Activated CD4-positive, alpha-beta memory T cell treated with anti-CD3 and anti-CD28 coated beads, Interleukin-2, amount 10 ng/mL, durations not matched to agents 7 days and 5 days (primary cell): ENCODE measurements at regions not wholly inside any gene's neighbourhood (a gene's known extent, or its start where the extent isn't known, plus 50 kb on each side); places are given as distances from the start of the nearest gene placed in this dataset.

Experiments used
- CTCF ChIA-PET: fragments of 350-600 bp; sonication (Branson Sonifier 250); formaldehyde crosslinking; loops from one replicate; lab custom pipeline; 2021; ENCODE audit warnings: antibody characterized with exemption, inconsistent platforms; lab: Charles Lee
- POLR2A ChIA-PET: fragments of 350-600 bp; sonication (Branson Sonifier 250); formaldehyde crosslinking; loops from one replicate; lab custom pipeline; 2021; ENCODE audit warnings: antibody characterized with exemption; lab: Charles Lee
- DNase-seq: peaks from one replicate; pipeline ENCODE4 v3.0.0-alpha.2; 2020
- H3K27ac Mint-ChIP-seq: one replicate; pipeline ENCODE4 v1.8.0; 2021; ENCODE audit warnings: mild to moderate bottlenecking, mixed read lengths
- H3K27me3 Mint-ChIP-seq: one replicate; pipeline ENCODE4 v1.8.0; 2021; ENCODE audit warnings: mixed read lengths
- H3K36me3 Mint-ChIP-seq: one replicate; pipeline ENCODE4 v1.8.0; 2021; ENCODE audit warnings: low read depth, mixed read lengths
- H3K4me1 Mint-ChIP-seq: one replicate; pipeline ENCODE4 v1.8.0; 2021; ENCODE audit warnings: mixed read lengths
- H3K4me3 Mint-ChIP-seq: one replicate; pipeline ENCODE4 v1.8.0; 2021; ENCODE audit warnings: mild to moderate bottlenecking, mixed read lengths
- H3K9me3 Mint-ChIP-seq: one replicate; pipeline ENCODE4 v1.8.0; 2021; ENCODE audit warnings: mixed read lengths

DNA sequence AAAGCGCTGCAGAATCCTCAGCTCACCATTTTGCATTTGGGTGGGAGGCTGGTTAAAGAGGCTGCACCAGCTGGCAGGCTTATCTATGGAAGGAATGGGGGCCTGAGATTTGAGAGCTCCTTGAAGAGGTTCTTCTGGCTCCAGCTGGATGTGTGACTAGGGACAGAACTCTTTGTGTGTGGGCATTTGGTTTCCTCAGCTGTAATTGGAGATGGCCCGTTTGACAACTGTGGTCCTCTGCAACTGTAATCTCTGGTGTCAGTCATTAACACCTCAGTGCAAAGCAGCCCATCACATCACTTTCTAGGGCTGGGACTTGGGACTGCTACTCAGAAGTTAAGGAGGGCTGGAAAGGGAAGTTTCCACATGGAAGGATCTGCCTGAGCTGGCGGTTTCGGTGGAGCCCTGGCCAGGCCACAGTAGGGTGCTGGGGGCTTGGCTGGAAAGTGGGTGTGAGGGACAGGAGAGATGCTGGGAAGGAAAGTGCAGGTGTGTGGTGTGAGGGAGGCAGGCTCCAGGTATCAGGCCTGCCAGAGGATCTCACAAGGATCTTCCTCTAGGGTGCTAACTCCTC, 193.8 kb downstream of the GADD45G start:
- Mint-ChIP-seq H3K9me3 (no peaks in the 10 kb centered on the region), H3K4me1 (no peaks in the 10 kb centered on the region), H3K4me3 (no peak overlapping the region), H3K36me3 (no peaks in the 10 kb centered on the region), H3K27ac (no peak overlapping the region), H3K27me3 (peaks cover 11% of the 10 kb centered on the region)
- CTCF ChIA-PET: interaction anchor here (1.0 kb wide), 1 partner anchor 205 kb away, joined by 3 read pairs; no protein-coding TSS in a partner anchor
- POLR2A ChIA-PET: no interaction called here
- DNase-seq: no peak

DNA sequence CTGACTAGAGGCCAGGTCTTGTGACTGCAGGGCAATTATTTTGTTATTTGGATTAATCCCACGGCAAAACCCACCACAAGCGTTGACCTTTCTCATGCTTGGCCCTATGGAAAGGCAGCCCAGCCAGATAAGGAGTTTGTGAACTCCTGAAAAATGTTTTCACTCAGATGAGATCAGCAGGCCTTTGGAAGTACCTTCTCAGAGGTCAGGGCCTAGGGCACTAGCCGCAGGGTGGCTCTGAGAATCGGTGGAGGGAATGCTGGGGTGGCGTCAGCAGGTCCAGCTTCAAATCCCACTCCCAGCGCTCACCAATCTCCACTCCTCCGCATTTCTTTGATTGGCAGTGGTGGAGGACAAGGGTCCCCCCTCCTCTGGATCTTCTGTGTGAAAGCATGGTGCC, 194.4 kb downstream of the GADD45G start:
- ChIA-PET POLR2A (no interaction called here), CTCF (interaction anchor here (1.0 kb wide), 1 partner anchor 206 kb away, joined by 3 read pairs; no protein-coding TSS in a partner anchor)
- Mint-ChIP-seq H3K27me3 (peaks cover 17% of the 10 kb centered on the region), H3K27ac (no peak overlapping the region), H3K4me3 (no peak overlapping the region), H3K36me3 (no peaks in the 10 kb centered on the region), H3K9me3 (no peaks in the 10 kb centered on the region), H3K4me1 (no peaks in the 10 kb centered on the region)
- DNase-seq: no peak

DNA sequence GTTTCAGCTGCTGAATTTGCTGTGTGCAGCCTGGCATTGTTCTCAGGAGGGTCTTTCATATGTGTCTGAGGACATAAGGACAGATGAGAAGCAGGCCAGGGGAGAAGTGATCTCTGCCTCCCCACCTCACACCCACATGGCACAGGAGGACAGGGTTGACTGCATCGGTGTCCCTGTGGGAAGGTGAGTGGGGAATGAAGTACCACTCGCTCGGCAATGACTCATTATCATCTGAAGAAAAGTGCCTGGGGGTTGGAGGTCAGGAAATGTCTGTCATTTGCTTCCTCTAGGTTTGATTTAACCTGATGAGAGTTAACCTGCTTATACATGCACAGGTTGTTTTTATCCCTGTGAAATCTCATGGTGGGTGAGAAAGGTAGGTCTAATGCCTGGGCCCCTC, 195.0 kb downstream of the GADD45G start:
- ChIA-PET POLR2A (no interaction called here), CTCF (interaction anchor here (1.0 kb wide), 1 partner anchor 206 kb away, joined by 3 read pairs; no protein-coding TSS in a partner anchor)
- no peak for DNase-seq
- no peak overlapping the region for H3K4me3 Mint-ChIP-seq
- no peak overlapping the region for H3K27ac Mint-ChIP-seq
- peaks cover 18% of the 10 kb centered on the region for H3K27me3 Mint-ChIP-seq
- H3K4me1 Mint-ChIP-seq: peaks cover 3% of the 10 kb centered on the region
- no peaks in the 10 kb centered on the region for H3K36me3 Mint-ChIP-seq
- no peaks in the 10 kb centered on the region for H3K9me3 Mint-ChIP-seq

DNA sequence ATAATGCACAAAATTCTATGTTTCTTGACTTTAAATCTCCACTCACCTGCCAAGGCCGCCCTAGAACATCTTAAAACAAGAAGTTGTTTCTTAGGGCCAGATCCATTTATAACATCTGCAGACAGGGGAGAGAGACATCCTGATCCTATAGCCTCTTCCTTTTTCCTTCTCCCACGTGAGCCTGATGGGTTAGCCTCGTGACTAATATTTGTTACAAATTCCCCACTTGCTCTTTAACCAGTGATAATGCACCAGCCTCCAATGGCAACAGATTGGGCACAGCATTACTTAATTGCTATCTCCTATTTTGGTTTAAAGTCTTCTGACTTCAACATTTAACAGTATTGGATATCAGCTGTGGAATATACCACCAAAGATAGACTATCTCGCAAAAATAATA, 196.5 kb downstream of the GADD45G start:
- CTCF ChIA-PET: interaction anchor here (1.2 kb wide), 1 partner anchor 203 kb away, joined by 4 read pairs; no protein-coding TSS in a partner anchor
- no peak overlapping the region for H3K27ac Mint-ChIP-seq

DNA sequence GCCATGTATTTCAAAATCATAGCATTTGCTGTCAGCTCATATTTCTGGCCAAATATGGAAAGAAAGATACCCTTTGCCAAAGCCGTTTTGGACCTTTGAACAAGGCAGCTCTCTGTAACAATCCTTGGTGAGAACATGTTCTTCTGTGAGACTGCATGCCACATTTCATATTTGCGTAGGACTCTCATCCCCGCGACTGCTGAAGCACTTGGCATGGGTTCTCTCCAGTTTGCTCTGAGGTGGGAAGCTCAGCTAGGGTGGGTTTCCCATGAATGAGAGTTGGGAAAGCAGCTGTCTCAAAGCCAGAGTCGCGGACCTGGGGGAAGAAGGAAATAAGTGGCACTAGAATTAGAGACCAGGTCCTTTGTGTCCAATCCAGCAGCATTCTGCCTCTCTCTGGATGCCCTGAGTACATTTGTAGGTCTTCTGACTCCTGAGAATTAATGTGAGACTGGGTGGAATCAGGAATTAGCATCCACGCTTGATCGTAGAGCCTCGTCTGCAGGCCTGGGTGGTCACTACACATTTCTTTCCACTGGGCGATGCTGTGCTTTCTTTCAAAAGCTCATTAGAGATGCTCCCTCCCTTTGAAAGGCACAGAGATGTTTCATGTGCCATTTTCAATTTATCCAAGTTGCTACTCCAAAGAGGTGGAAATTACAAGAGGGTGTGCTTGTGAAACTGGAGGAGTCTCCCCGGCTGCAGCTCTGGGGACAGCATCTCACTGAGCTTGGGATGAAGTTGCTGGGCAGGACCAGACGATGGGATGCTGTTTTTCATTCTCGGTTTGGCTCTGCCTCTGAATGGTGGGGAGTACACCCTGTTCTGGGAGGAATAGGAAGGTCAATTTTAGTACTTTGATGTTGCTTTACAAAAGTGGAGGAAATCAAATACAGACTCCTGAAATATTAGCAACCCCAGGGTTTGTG, 197.2 kb downstream of the GADD45G start:
- H3K27me3 Mint-ChIP-seq: peaks cover 22% of the 10 kb centered on the region
- H3K36me3 Mint-ChIP-seq: no peaks in the 10 kb centered on the region
- peaks cover 3% of the 10 kb centered on the region for H3K4me1 Mint-ChIP-seq
- CTCF ChIA-PET: interaction anchor here (1.2 kb wide), 1 partner anchor 204 kb away, joined by 4 read pairs; no protein-coding TSS in a partner anchor
- no peak overlapping the region for H3K27ac Mint-ChIP-seq
- no peaks in the 10 kb centered on the region for H3K9me3 Mint-ChIP-seq
- no peak overlapping the region for H3K4me3 Mint-ChIP-seq
- DNase-seq: no peak
- POLR2A ChIA-PET: no interaction called here

More for the DNA sequence above, 196.5 kb downstream of the GADD45G start:
- Mint-ChIP-seq H3K27me3 (peaks cover 22% of the 10 kb centered on the region), H3K4me1 (peaks cover 3% of the 10 kb centered on the region), H3K9me3 (no peaks in the 10 kb centered on the region), H3K36me3 (no peaks in the 10 kb centered on the region), H3K4me3 (no peak overlapping the region)
- no peak for DNase-seq
- POLR2A ChIA-PET: no interaction called here

DNA sequence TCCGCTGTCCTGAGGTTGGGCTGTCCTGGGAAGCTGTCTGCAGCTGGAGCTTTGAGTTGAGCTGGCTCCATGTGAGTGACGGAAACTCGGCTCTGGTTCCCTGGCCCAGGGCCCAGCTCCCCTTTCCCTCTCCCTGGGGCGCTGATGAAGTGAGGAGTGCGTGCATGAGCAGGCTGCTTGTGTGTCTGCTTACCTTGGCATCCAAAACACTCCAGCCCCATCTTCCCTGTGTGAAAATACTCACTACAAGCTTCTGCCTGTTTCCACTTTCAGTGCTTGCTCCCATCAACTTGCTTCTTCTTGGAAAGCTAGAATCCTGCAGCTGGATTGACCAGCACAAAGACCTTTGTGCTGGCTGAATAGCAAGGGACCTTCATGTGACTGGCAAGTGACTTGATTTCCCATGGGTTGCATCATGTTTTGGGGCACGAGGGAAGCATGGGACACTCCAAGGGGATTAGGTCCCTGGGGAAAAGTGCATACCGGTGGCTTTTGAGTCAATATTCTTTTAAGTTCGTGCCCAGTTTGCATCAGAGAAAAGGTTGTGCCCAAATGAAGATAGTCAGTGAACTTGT, 198.1 kb downstream of the GADD45G start:
- POLR2A ChIA-PET: no interaction called here
- no peak overlapping the region for H3K27ac Mint-ChIP-seq
- no peak for DNase-seq
- H3K4me1 Mint-ChIP-seq: peaks cover 3% of the 10 kb centered on the region
- no peaks in the 10 kb centered on the region for H3K36me3 Mint-ChIP-seq
- H3K4me3 Mint-ChIP-seq: no peak overlapping the region
- peaks cover 22% of the 10 kb centered on the region for H3K27me3 Mint-ChIP-seq
- CTCF ChIA-PET: no interaction called here
- no peaks in the 10 kb centered on the region for H3K9me3 Mint-ChIP-seq

DNA sequence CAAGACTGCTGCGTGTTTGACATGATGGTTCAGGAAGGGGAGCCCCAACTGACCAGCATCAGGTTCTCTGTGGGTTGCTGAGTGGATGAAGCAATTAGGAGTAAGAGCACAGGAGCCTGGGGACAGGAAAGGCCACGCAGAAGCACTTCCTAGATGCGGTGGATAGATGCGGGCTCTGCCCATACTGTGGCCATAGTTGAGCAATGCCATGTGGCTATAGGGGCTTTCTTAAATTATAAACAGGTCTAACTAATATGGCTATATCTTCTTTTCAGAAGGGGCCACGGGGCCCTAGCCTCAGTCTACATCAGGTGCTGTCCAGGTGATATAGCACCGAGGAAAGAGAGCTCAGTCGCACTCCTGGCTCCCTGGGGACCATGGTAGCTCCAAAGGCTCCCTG, 198.6 kb downstream of the GADD45G start:
- ChIA-PET CTCF (no interaction called here), POLR2A (no interaction called here)
- Mint-ChIP-seq H3K4me3 (no peak overlapping the region), H3K9me3 (no peaks in the 10 kb centered on the region), H3K36me3 (no peaks in the 10 kb centered on the region), H3K27me3 (peaks cover 22% of the 10 kb centered on the region), H3K27ac (no peak overlapping the region), H3K4me1 (peaks cover 3% of the 10 kb centered on the region)
- no peak for DNase-seq

DNA sequence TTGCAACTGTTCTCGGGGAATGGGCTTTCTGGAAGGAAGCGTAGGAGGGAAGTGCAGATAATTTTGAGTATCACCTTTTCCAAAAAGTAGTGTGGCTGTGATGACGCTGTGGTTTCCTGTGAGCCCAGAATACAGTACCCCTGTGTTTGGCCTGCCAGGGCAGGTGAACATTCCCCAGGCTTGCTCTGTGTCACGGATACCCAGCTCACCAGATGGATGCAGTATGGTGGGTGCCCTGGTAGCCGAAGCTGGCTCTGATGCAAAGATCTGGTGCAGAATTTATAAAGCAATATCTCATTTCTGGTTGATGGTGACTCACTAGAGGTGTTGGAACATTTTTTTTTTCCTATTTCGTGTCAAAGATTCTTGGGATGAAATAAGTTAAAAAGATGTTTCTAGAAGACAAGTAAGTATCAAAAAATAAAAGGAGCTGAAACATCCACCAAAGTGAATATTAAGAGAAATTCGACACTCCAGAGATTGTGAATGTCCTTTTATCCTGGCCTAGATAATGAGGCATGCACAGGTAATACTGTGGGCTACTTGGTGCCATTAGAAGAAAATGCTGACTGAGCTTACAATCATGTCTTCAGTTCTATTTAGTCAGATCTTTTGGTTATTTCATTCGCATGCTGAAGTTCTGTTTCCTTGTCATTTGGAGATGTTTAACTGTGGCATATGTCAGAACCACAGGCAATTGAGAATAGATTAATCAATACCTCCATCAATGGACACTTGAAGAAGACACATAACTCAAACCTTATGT, 200.1 kb downstream of the GADD45G start:
- no peak overlapping the region for H3K4me3 Mint-ChIP-seq
- POLR2A ChIA-PET: interaction anchor here (1.4 kb wide), 1 partner anchor 11 kb away, joined by 4 read pairs; no protein-coding TSS in a partner anchor

DNA sequence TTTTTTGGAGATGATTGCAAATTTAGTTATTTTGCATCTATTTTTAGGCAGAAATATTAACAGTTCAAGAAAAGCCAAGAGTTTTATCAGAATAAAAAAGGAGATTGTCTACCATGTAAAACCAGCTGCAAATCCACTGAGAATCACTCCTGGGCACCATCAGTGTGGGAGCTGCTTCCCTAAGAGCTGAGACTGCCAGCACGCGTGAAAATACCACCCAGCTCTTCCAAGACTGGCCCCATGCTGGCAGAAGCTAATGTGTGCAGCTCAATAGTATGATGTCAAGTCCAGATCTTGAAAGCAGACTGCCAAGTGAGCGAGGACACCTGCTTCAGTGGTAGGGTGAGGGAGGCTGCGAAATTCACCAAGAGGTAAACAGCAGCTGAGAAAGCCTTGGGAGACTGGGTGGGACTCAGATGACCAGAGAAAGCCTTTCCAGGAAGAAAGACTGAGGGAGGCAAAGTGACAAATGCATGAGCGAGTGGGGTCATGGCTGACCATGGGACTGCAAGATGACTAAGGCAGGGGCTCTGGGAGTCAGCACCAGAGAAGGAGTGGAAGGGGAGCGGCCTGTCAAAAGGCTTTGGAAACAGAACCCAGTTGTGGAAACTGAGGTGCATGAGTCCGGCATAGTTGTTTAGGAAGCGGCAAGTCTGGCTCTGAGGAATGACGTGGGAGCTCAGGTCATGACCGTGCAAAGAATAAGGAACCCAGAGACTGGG, 200.9 kb downstream of the GADD45G start:
- H3K4me3 Mint-ChIP-seq: no peak overlapping the region
- POLR2A ChIA-PET: interaction anchor here (1.4 kb wide), 1 partner anchor 10 kb away, joined by 4 read pairs; no protein-coding TSS in a partner anchor
- H3K4me1 Mint-ChIP-seq: peaks cover 3% of the 10 kb centered on the region
- DNase-seq: no peak
- H3K36me3 Mint-ChIP-seq: no peaks in the 10 kb centered on the region
- H3K27ac Mint-ChIP-seq: no peak overlapping the region
- peaks cover 22% of the 10 kb centered on the region for H3K27me3 Mint-ChIP-seq
- CTCF ChIA-PET: no interaction called here
- no peaks in the 10 kb centered on the region for H3K9me3 Mint-ChIP-seq

More for the DNA sequence above, 200.1 kb downstream of the GADD45G start:
- Mint-ChIP-seq H3K36me3 (no peaks in the 10 kb centered on the region), H3K27me3 (peaks cover 22% of the 10 kb centered on the region), H3K9me3 (no peaks in the 10 kb centered on the region), H3K27ac (no peak overlapping the region), H3K4me1 (peaks cover 3% of the 10 kb centered on the region)
- CTCF ChIA-PET: no interaction called here
- DNase-seq: no peak

DNA sequence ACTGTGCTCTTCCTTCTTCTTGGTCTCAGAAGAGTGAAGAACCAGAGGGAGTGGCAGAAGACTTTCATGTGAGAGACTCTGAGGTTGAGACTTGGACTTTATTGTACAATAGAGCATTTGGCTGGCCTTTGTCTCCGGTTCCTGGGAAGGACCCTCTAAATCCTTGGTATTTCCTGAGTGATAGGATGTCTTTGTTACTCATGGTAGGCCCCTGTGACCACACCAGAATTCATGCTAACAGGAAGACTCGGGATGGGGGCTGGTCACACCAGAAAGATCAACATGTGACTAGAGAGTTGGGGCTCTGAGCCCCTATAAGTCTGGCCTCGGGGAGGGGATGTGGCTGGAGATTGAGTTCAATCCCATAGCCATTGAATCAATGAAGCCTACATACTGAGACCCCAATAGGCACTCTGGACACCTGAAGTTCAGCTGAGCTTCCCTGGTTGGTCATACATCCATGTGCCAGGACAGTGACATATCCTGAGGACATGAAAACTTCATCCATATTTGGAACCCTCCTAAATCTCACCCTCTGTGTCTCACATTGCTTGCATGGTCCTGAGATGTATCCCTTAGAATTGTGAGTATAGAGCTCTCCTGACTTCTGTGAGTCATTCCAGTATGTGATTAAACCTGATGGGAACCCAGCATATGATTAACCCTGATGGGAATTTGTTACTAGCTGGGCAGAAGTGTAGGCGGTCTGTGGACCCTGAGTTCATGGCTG, 201.7 kb downstream of the GADD45G start:
- CTCF ChIA-PET: no interaction called here
- H3K4me1 Mint-ChIP-seq: peaks cover 3% of the 10 kb centered on the region
- no peak for DNase-seq
- H3K27ac Mint-ChIP-seq: no peak overlapping the region
- H3K9me3 Mint-ChIP-seq: no peaks in the 10 kb centered on the region
- no peaks in the 10 kb centered on the region for H3K36me3 Mint-ChIP-seq
- no peak overlapping the region for H3K4me3 Mint-ChIP-seq
- H3K27me3 Mint-ChIP-seq: peaks cover 19% of the 10 kb centered on the region
- POLR2A ChIA-PET: no interaction called here

DNA sequence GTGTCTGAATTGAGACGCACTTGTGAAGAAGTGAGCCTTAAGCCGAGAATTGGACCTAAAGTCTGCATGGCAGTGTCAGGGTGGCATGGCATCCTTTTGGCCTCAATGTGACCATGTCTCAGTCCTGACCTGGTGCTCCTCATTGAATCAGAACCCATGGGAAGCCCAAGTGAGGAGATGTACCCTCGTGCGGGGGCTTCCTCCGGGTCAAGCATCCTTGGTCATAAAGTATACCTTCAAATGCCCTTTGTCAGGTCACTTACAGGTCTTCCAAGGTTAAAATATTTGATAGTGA, 202.2 kb downstream of the GADD45G start:
- no peak for DNase-seq
- ChIA-PET CTCF (no interaction called here), POLR2A (no interaction called here)
- H3K4me3 Mint-ChIP-seq: no peak overlapping the region
- peaks cover 3% of the 10 kb centered on the region for H3K4me1 Mint-ChIP-seq
- peaks cover 16% of the 10 kb centered on the region for H3K27me3 Mint-ChIP-seq
- no peaks in the 10 kb centered on the region for H3K9me3 Mint-ChIP-seq
- H3K27ac Mint-ChIP-seq: no peak overlapping the region
- H3K36me3 Mint-ChIP-seq: no peaks in the 10 kb centered on the region

DNA sequence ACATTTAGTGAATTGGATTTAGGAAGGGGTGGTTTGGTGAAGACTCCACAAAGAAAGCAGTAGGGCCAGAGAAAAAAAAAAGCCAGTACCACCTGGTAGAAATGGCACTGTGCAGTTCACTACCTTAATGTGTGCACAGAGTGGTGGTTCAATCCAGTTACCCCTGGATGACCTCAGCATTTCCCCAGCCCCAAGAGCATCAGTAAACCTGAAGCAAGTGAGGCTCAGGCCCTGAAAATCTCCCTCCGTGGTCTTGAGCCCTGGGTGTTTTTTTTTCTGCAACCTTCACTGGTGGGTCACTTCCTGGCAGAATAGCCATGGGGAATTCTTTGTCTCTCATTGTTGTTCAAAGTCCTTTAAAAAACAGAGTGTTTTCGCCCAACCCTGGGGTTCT, 202.9 kb downstream of the GADD45G start:
- ChIA-PET CTCF (no interaction called here), POLR2A (no interaction called here)
- Mint-ChIP-seq H3K4me3 (no peak overlapping the region), H3K27ac (no peak overlapping the region), H3K4me1 (peaks cover 3% of the 10 kb centered on the region), H3K36me3 (no peaks in the 10 kb centered on the region), H3K27me3 (peaks cover 18% of the 10 kb centered on the region), H3K9me3 (no peaks in the 10 kb centered on the region)
- no peak for DNase-seq
